ENCODE measurements at regions not wholly inside any gene's neighbourhood (a gene's known extent, or its start where the extent isn't known, plus 50 kb on each side); places are given as distances from the start of the nearest gene placed in this dataset.
"Not testable (repeated sequence)": the region's sequence is repeated elsewhere in the genome, so short reads cannot be mapped to it uniquely, and the experiment has no call there.

- H3K4me1 Mint-ChIP-seq (ENCODE audit: low read depth): peaks cover 9% of the 10 kb centered on the region
- H3K36me3 Mint-ChIP-seq (ENCODE audit: low read depth): no peaks in the 10 kb centered on the region
- no peaks in the 10 kb centered on the region for H3K9me3 Mint-ChIP-seq
- no peak overlapping the region for H3K27ac Mint-ChIP-seq
- H3K4me3 Mint-ChIP-seq: no peak overlapping the region
- peak; percentile 19 for DNase-seq
- H3K27me3 Mint-ChIP-seq: peaks cover 20% of the 10 kb centered on the region
These were observed 65.6 kb upstream of the PRR23C start for GRCh38 chr3:139110072-139110830.

GRCh38 chr3:139110929-139111328 is 66.2 kb upstream of the PRR23C start:
- H3K9me3 Mint-ChIP-seq; H3K36me3 Mint-ChIP-seq (ENCODE audit: low read depth); H3K4me3 Mint-ChIP-seq; H3K4me1 Mint-ChIP-seq (ENCODE audit: low read depth); H3K27ac Mint-ChIP-seq: not testable (repeated sequence)
- peak; percentile 12 for DNase-seq
- peaks cover 20% of the 10 kb centered on the region for H3K27me3 Mint-ChIP-seq

- Mint-ChIP-seq H3K4me1 (ENCODE audit: low read depth) (peaks cover 9% of the 10 kb centered on the region), H3K9me3 (no peaks in the 10 kb centered on the region), H3K27ac (no peak overlapping the region), H3K4me3 (no peak overlapping the region), H3K27me3 (peaks cover 20% of the 10 kb centered on the region), H3K36me3 (ENCODE audit: low read depth) (no peaks in the 10 kb centered on the region)
- DNase-seq: peak; percentile 65
These were observed 66.9 kb upstream of the PRR23C start for GRCh38 chr3:139111392-139112229.

GRCh38 chr3:139112230-139112558 is 67.5 kb upstream of the PRR23C start:
- H3K36me3 Mint-ChIP-seq (ENCODE audit: low read depth): no peaks in the 10 kb centered on the region
- H3K27me3 Mint-ChIP-seq: peaks cover 20% of the 10 kb centered on the region
- H3K4me3 Mint-ChIP-seq: no peak overlapping the region
- no peak overlapping the region for H3K27ac Mint-ChIP-seq
- no peak for DNase-seq
- peaks cover 9% of the 10 kb centered on the region for H3K4me1 Mint-ChIP-seq (ENCODE audit: low read depth)
- no peaks in the 10 kb centered on the region for H3K9me3 Mint-ChIP-seq

GRCh38 chr3:139113231-139113992 is 68.7 kb upstream of the PRR23C start:
- H3K4me1 Mint-ChIP-seq (ENCODE audit: low read depth): peaks cover 9% of the 10 kb centered on the region
- H3K4me3 Mint-ChIP-seq: no peak overlapping the region
- H3K9me3 Mint-ChIP-seq: no peaks in the 10 kb centered on the region
- H3K27me3 Mint-ChIP-seq: peaks cover 20% of the 10 kb centered on the region
- no peak overlapping the region for H3K27ac Mint-ChIP-seq
- no peak for DNase-seq
- H3K36me3 Mint-ChIP-seq (ENCODE audit: low read depth): no peaks in the 10 kb centered on the region

- peaks cover 20% of the 10 kb centered on the region for H3K27me3 Mint-ChIP-seq
- H3K4me3 Mint-ChIP-seq: no peak overlapping the region
- H3K9me3 Mint-ChIP-seq: no peaks in the 10 kb centered on the region
- H3K4me1 Mint-ChIP-seq (ENCODE audit: low read depth): peaks cover 9% of the 10 kb centered on the region
- no peak for DNase-seq
- no peak overlapping the region for H3K27ac Mint-ChIP-seq
- H3K36me3 Mint-ChIP-seq (ENCODE audit: low read depth): no peaks in the 10 kb centered on the region
These were observed 69.3 kb upstream of the PRR23C start for GRCh38 chr3:139113993-139114375.

- not testable (repeated sequence) for H3K9me3 Mint-ChIP-seq; H3K36me3 Mint-ChIP-seq (ENCODE audit: low read depth); H3K4me3 Mint-ChIP-seq; H3K27ac Mint-ChIP-seq; H3K27me3 Mint-ChIP-seq; DNase-seq; H3K4me1 Mint-ChIP-seq (ENCODE audit: low read depth)
These were observed 71.9 kb upstream of the PRR23C start for GRCh38 chr3:139116631-139117030.

- DNase-seq: no peak
- Mint-ChIP-seq H3K4me1 (ENCODE audit: low read depth) (no peaks in the 10 kb centered on the region), H3K4me3 (no peak overlapping the region)
These were observed 72.5 kb upstream of the PRR23C start for GRCh38 chr3:139117136-139117675.

GRCh38 chr3:139117883-139118760 is 73.4 kb upstream of the PRR23C start:
- no peaks in the 10 kb centered on the region for H3K4me1 Mint-ChIP-seq (ENCODE audit: low read depth)
- no peaks in the 10 kb centered on the region for H3K9me3 Mint-ChIP-seq
- no peak overlapping the region for H3K4me3 Mint-ChIP-seq
- no peaks in the 10 kb centered on the region for H3K27me3 Mint-ChIP-seq
- H3K27ac Mint-ChIP-seq: no peak overlapping the region
- DNase-seq: no peak
- H3K36me3 Mint-ChIP-seq (ENCODE audit: low read depth): no peaks in the 10 kb centered on the region

More at GRCh38 chr3:139117136-139117675, 72.5 kb upstream of the PRR23C start:
- H3K36me3 Mint-ChIP-seq (ENCODE audit: low read depth): no peaks in the 10 kb centered on the region
- no peaks in the 10 kb centered on the region for H3K9me3 Mint-ChIP-seq
- no peak overlapping the region for H3K27ac Mint-ChIP-seq
- H3K27me3 Mint-ChIP-seq: peaks cover 4% of the 10 kb centered on the region

- no peak for DNase-seq
- Mint-ChIP-seq H3K9me3 (no peaks in the 10 kb centered on the region), H3K27me3 (no peaks in the 10 kb centered on the region), H3K27ac (no peak overlapping the region), H3K36me3 (ENCODE audit: low read depth) (no peaks in the 10 kb centered on the region), H3K4me3 (no peak overlapping the region), H3K4me1 (ENCODE audit: low read depth) (no peaks in the 10 kb centered on the region)
These were observed 74.1 kb upstream of the PRR23C start for GRCh38 chr3:139118835-139119234.

- no peaks in the 10 kb centered on the region for H3K36me3 Mint-ChIP-seq (ENCODE audit: low read depth)
- no peaks in the 10 kb centered on the region for H3K4me1 Mint-ChIP-seq (ENCODE audit: low read depth)
- no peaks in the 10 kb centered on the region for H3K9me3 Mint-ChIP-seq
- no peak for DNase-seq
- H3K27ac Mint-ChIP-seq: no peak overlapping the region
- H3K4me3 Mint-ChIP-seq: no peak overlapping the region
- no peaks in the 10 kb centered on the region for H3K27me3 Mint-ChIP-seq
These were observed 74.8 kb upstream of the PRR23C start for GRCh38 chr3:139119331-139120025.

- no peaks in the 10 kb centered on the region for H3K27me3 Mint-ChIP-seq
- no peak for DNase-seq
- no peaks in the 10 kb centered on the region for H3K36me3 Mint-ChIP-seq (ENCODE audit: low read depth)
These were observed 75.7 kb upstream of the PRR23C start for GRCh38 chr3:139120086-139121056.

More at GRCh38 chr3:139120086-139121056, 75.7 kb upstream of the PRR23C start:
- no peak overlapping the region for H3K27ac Mint-ChIP-seq
- H3K4me3 Mint-ChIP-seq: no peak overlapping the region
- H3K4me1 Mint-ChIP-seq (ENCODE audit: low read depth): no peaks in the 10 kb centered on the region
- no peaks in the 10 kb centered on the region for H3K9me3 Mint-ChIP-seq
